ENCODE measurements at regions not wholly inside any gene's neighbourhood (a gene's known extent, or its start where the extent isn't known, plus 50 kb on each side); places are given as distances from the start of the nearest gene placed in this dataset.

- Histone ChIP-seq H3K4me1 (no peaks in the 10 kb centered on the region), H3K36me3 (no peaks in the 10 kb centered on the region), H3K4me3 (no peak overlapping the region), H3K27ac (no peak overlapping the region), H3K9me3 (no peaks in the 10 kb centered on the region), H3K27me3 (no peaks in the 10 kb centered on the region)
- peak in 1 of 2 donors; percentile 24 for DNase-seq
- intact Hi-C loops (cut with DNase I; ENCODE audit: low total_unique reads), result no loop called here
- TF ChIP-seq EP300 (IDR thresholded peaks at IDR 0.05) (no peak), POLR2AphosphoS5 (IDR thresholded peaks at IDR 0.05) (no peak), CTCF (IDR thresholded peaks at IDR 0.05) (no peak)
- WGBS, 5 donors, result 58 to 75% (median 72%) methylated on average over 5 of the region's 5 CpGs
These were observed 159.3 kb upstream of the TARS1 start for GRCh38 chr5:33281431-33281843.

- intact Hi-C loops (cut with DNase I; ENCODE audit: low total_unique reads), result no loop called here
- WGBS, 5 donors, result 58 to 67% (median 65%) methylated on average over 4 of the region's 4 CpGs
- no peaks in the 10 kb centered on the region for H3K36me3 ChIP-seq
- no peak for TF ChIP-seq EP300 (IDR thresholded peaks at IDR 0.05)
- TF ChIP-seq POLR2A (IDR thresholded peaks at IDR 0.05), result no peak
- no peak for TF ChIP-seq POLR2AphosphoS5 (IDR thresholded peaks at IDR 0.05)
- TF ChIP-seq CTCF (IDR thresholded peaks at IDR 0.05), result no peak
- no peak overlapping the region for H3K27ac ChIP-seq
- H3K9me3 ChIP-seq, result no peaks in the 10 kb centered on the region
- no peak for DNase-seq
- no peaks in the 10 kb centered on the region for H3K27me3 ChIP-seq
- no peaks in the 10 kb centered on the region for H3K4me1 ChIP-seq
- no peak overlapping the region for H3K4me3 ChIP-seq
These were observed 158.6 kb upstream of the TARS1 start for GRCh38 chr5:33282157-33282556.

- Histone ChIP-seq H3K27me3 (no peaks in the 10 kb centered on the region), H3K4me1 (no peaks in the 10 kb centered on the region), H3K4me3 (no peak overlapping the region), H3K9me3 (no peaks in the 10 kb centered on the region), H3K27ac (no peak overlapping the region), H3K36me3 (no peaks in the 10 kb centered on the region)
- 56 to 72% (median 59%) methylated on average over 2 of the region's 2 CpGs for WGBS, 5 donors
- DNase-seq, result no peak
- intact Hi-C loops (cut with DNase I; ENCODE audit: low total_unique reads), result no loop called here
- no peak for TF ChIP-seq POLR2AphosphoS5 (IDR thresholded peaks at IDR 0.05)
- TF ChIP-seq EP300 (IDR thresholded peaks at IDR 0.05), result no peak
- no peak for TF ChIP-seq POLR2A (IDR thresholded peaks at IDR 0.05)
- no peak for TF ChIP-seq CTCF (IDR thresholded peaks at IDR 0.05)
These were observed 158.1 kb upstream of the TARS1 start for GRCh38 chr5:33282696-33283095.

GRCh38 chr5:33283243-33283642 is 157.5 kb upstream of the TARS1 start:
- no peaks in the 10 kb centered on the region for H3K9me3 ChIP-seq
- intact Hi-C loops (cut with DNase I; ENCODE audit: low total_unique reads), result no loop called here
- H3K27ac ChIP-seq, result no peak overlapping the region
- no peak for DNase-seq
- no peak overlapping the region for H3K4me3 ChIP-seq
- no peaks in the 10 kb centered on the region for H3K27me3 ChIP-seq
- TF ChIP-seq POLR2A (IDR thresholded peaks at IDR 0.05) (no peak), CTCF (IDR thresholded peaks at IDR 0.05) (no peak), EP300 (IDR thresholded peaks at IDR 0.05) (no peak), POLR2AphosphoS5 (IDR thresholded peaks at IDR 0.05) (no peak)
- H3K36me3 ChIP-seq, result no peaks in the 10 kb centered on the region
- H3K4me1 ChIP-seq, result no peaks in the 10 kb centered on the region

Measured in stomach (tissue), 8 donors.